ENCODE measurements at regions not wholly inside any gene's neighbourhood (a gene's known extent, or its start where the extent isn't known, plus 50 kb on each side); places are given as distances from the start of the nearest gene placed in this dataset.

- H3K18ac ChIP-seq (ENCODE audit: low read depth, low read length) = no peak overlapping the region
- H3K4me1 ChIP-seq (ENCODE audit: control insufficient read depth, insufficient read depth, low read length) = no peaks in the 10 kb centered on the region
- no peak overlapping the region for H3K27ac ChIP-seq (ENCODE audit: insufficient read depth, low read length)
- H3K4me2 ChIP-seq (ENCODE audit: low read depth, low read length) = no peak overlapping the region
- BruUV-seq (replicated peaks) = no TSS peak
- no peak overlapping the region for H3K14ac ChIP-seq (replicated peaks; ENCODE audit: low read depth, low read length)
- H4K8ac ChIP-seq (ENCODE audit: low read depth in 2 of 2, low read length in 2 of 2) = no peak overlapping the region
- H4K20me1 ChIP-seq (ENCODE audit: insufficient read depth, low read length) = no peaks in the 10 kb centered on the region
- no peak overlapping the region for H2AFZ ChIP-seq (replicated peaks; ENCODE audit: low read length, poor library complexity)
- no peak overlapping the region for H4K5ac ChIP-seq (ENCODE audit: low read depth, low read length)
- no peak overlapping the region for H3K23ac ChIP-seq (ENCODE audit: low read depth, low read length)
- H3K9ac ChIP-seq (ENCODE audit: low read depth, low read length) = no peak overlapping the region
- DNase-seq (no peak), ATAC-seq (ENCODE audit: low read depth) (no peak)
- ChIA-PET CTCF (no interaction called here), POLR2A (ENCODE audit: unreplicated experiment) (no interaction called here)
- no peak overlapping the region for H4K91ac ChIP-seq (ENCODE audit: insufficient read depth, low read depth, low read length)
- no peak overlapping the region for H2BK15ac ChIP-seq (ENCODE audit: low read depth, low read length)
- intact Hi-C loops (cut with micrococcal nuclease) = no loop called here
- no peak overlapping the region for H2BK120ac ChIP-seq (ENCODE audit: low read depth, low read length)
- no peak overlapping the region for H2BK20ac ChIP-seq (ENCODE audit: low read depth, low read length)
- no peak for TF ChIP-seq CHD1 (IDR thresholded peaks at IDR 0.05; ENCODE audit: low read depth, low read length)
- TF ChIP-seq CTCF (conservative IDR thresholded peaks at IDR 0.05; ENCODE audit: low read depth, low read length) = no peak
- no peak for TF ChIP-seq CEBPB (IDR thresholded peaks at IDR 0.05; ENCODE audit: low read depth, low read length)
- TF ChIP-seq RFX5 (IDR thresholded peaks at IDR 0.05; ENCODE audit: low read depth, low read length) = no peak
- TF ChIP-seq MAFK (IDR thresholded peaks at IDR 0.05; ENCODE audit: low read depth, low read length) = no peak
- TF ChIP-seq BHLHE40 (IDR thresholded peaks at IDR 0.05; ENCODE audit: low read depth, low read length) = no peak
- no peak for TF ChIP-seq RCOR1 (IDR thresholded peaks at IDR 0.05; ENCODE audit: insufficient replicate concordance, low read length)
- TF ChIP-seq POLR2A (IDR thresholded peaks at IDR 0.05; ENCODE audit: low read depth, low read length) = no peak
- TF ChIP-seq FOS (IDR thresholded peaks at IDR 0.05; ENCODE audit: low read depth, low read length) = no peak
- TF ChIP-seq RAD21 (IDR thresholded peaks at IDR 0.05; ENCODE audit: low read length) = no peak
- no peak overlapping the region for H2BK5ac ChIP-seq (ENCODE audit: low read depth, low read length, poor library complexity, severe bottlenecking)
- H3K36me3 ChIP-seq (ENCODE audit: control insufficient read depth, insufficient read depth, low read length) = no peaks in the 10 kb centered on the region
- no peaks in the 10 kb centered on the region for H3K9me1 ChIP-seq (ENCODE audit: insufficient read depth, low read length)
- H3K4ac ChIP-seq (ENCODE audit: low read depth, low read length) = no peak overlapping the region
- no peak overlapping the region for H3K56ac ChIP-seq (ENCODE audit: extremely low read depth, insufficient read depth, low read length)
- no peaks in the 10 kb centered on the region for H3K79me1 ChIP-seq (ENCODE audit: low read depth in 1 of 2, low read length in 2 of 2)
- H3K27me3 ChIP-seq (ENCODE audit: control insufficient read depth, insufficient read depth, low read length) = no peaks in the 10 kb centered on the region
- H2AK9ac ChIP-seq (replicated peaks; ENCODE audit: low read depth, low read length, poor library complexity) = no peak overlapping the region
- in situ Hi-C loops (cut with MboI; ENCODE audit: low sequenced_read_pairs) = no loop called here
- H3K9me3 ChIP-seq (ENCODE audit: control insufficient read depth, insufficient read depth, low read length) = peaks cover 8% of the 10 kb centered on the region; the same call in 1 of the 2 replicates
- no peak overlapping the region for H2AK5ac ChIP-seq (ENCODE audit: low read depth, low read length)
- no CpG with 5 or more reads among the region's 2 CpGs for WGBS, 2 experiments (ENCODE audit: extremely low coverage in 2 of 2, insufficient read length in 1 of 2)
- no peak overlapping the region for H3K4me3 ChIP-seq (ENCODE audit: insufficient read depth, low read depth, low read length)
- dilution Hi-C loops (cut with HindIII; ENCODE audit: low sequenced_read_pairs, unreplicated experiment) = no loop called here
These were observed 319.6 kb upstream of the SHH start for GRCh38 chr7:156131881-156132280.
